MM.1S (cell line): ENCODE measurements at regions not wholly inside any gene's neighbourhood (a gene's known extent, or its start where the extent isn't known, plus 50 kb on each side); places are given as distances from the start of the nearest gene placed in this dataset.

Experiments
- DNase-seq: peaks from one replicate; pipeline ENCODE4 v3.0.0-alpha.2; 2015
- H2AFZ ChIP-seq: fragments of 300-600 bp; sonication (generic); 2 replicates; pipeline ENCODE4 v1.6.0; 2016; ENCODE audit warnings: antibody characterized with exemption, low read length
- H3F3A ChIP-seq: fragments of 300-600 bp; sonication (generic); 2 replicates; pipeline ENCODE4 v1.6.1; 2016; ENCODE audit warnings: mild to moderate bottlenecking, antibody characterized with exemption, low read length, moderate library complexity, mixed read lengths; ENCODE audit not compliant: insufficient read depth
- H3K27ac ChIP-seq: fragments of 300-600 bp; sonication (generic); 2 replicates; pipeline ENCODE4 v1.5.1; 2016; ENCODE audit warnings: mild to moderate bottlenecking, low read length
- H3K27me3 ChIP-seq: fragments of 300-600 bp; sonication (generic); replicated peaks from 2 replicates; pipeline ENCODE4 v1.6.0; 2016; ENCODE audit warnings: low read length; ENCODE audit not compliant: insufficient read depth
- H3K36me3 ChIP-seq: fragments of 300-600 bp; sonication (generic); replicated peaks from 2 replicates; pipeline ENCODE4 v1.6.1; 2016; ENCODE audit warnings: mild to moderate bottlenecking, low read length, mixed read lengths; ENCODE audit not compliant: insufficient read depth
- H3K4me1 ChIP-seq: fragments of 300-600 bp; sonication (generic); 2 replicates; pipeline ENCODE4 v1.6.1; 2016; ENCODE audit warnings: low read length, mixed read lengths
- H3K4me2 ChIP-seq: fragments of 300-600 bp; sonication (generic); 2 replicates; pipeline ENCODE4 v1.6.0; 2016; ENCODE audit warnings: low read depth, low read length
- H3K4me3 ChIP-seq: fragments of 300-600 bp; sonication (generic); 2 replicates; pipeline ENCODE4 v1.5.1; 2016; ENCODE audit warnings: low read length, mixed read lengths
- H3K79me2 ChIP-seq: fragments of 300-600 bp; sonication (generic); 2 replicates; pipeline ENCODE4 v1.6.1; 2016; ENCODE audit warnings: mixed run types, low read length, mixed read lengths
- H3K9ac ChIP-seq: fragments of 300-600 bp; sonication (generic); 2 replicates; pipeline ENCODE4 v1.6.1; 2016; ENCODE audit warnings: low read length, mixed read lengths
- H3K9me2 ChIP-seq: fragments of 300-600 bp; sonication (generic); replicated peaks from 2 replicates; pipeline ENCODE4 v1.6.1; 2016; ENCODE audit warnings: mild to moderate bottlenecking, low read length, mixed read lengths; ENCODE audit not compliant: insufficient read depth
- H3K9me3 ChIP-seq: fragments of 300-600 bp; sonication (generic); replicated peaks from 2 replicates; pipeline ENCODE4 v1.6.1; 2016; ENCODE audit warnings: mild to moderate bottlenecking, low read length, mixed read lengths; ENCODE audit not compliant: insufficient read depth
- H4K20me1 ChIP-seq: fragments of 300-600 bp; sonication (generic); 2 replicates; pipeline ENCODE4 v1.6.1; 2016; ENCODE audit warnings: mild to moderate bottlenecking, low read length, moderate library complexity, mixed read lengths; ENCODE audit not compliant: insufficient read depth
- CTCF ChIP-seq: fragments of 300-600 bp; sonication (generic); IDR thresholded peaks from 2 replicates; pipeline ENCODE4 v1.5.1; 2016; ENCODE audit warnings: antibody characterized with exemption, low read length, mixed read lengths
- EZH2 ChIP-seq: fragments of 300-600 bp; sonication (generic); optimal IDR thresholded peaks from 2 replicates; pipeline ENCODE3; 2017; ENCODE audit warnings: low read depth, mild to moderate bottlenecking, antibody characterized with exemption, low read length, mixed read lengths
- EZH2phosphoT487 ChIP-seq: fragments of 300-600 bp; sonication (generic); IDR thresholded peaks from 2 replicates; pipeline ENCODE4 v1.6.1; 2018; ENCODE audit warnings: antibody characterized with exemption, low read length

- Histone ChIP-seq H3F3A (no peaks in the 10 kb centered on the region), H4K20me1 (no peaks in the 10 kb centered on the region), H3K4me2 (no peak overlapping the region), H3K9me3 (no peaks in the 10 kb centered on the region), H3K36me3 (no peaks in the 10 kb centered on the region), H3K79me2 (no peaks in the 10 kb centered on the region), H3K9ac (no peak overlapping the region), H3K9me2 (no peaks in the 10 kb centered on the region), H2AFZ (no peak overlapping the region), H3K4me1 (no peaks in the 10 kb centered on the region), H3K4me3 (no peak overlapping the region), H3K27me3 (no peaks in the 10 kb centered on the region), H3K27ac (no peak overlapping the region)
- DNase-seq: no peak
- TF ChIP-seq CTCF (no peak), EZH2 (no peak), EZH2phosphoT487 (no peak)
Measured at GRCh38 chrX:46333550-46333949, 211.7 kb downstream of the ZNF674 start.

- Histone ChIP-seq H3K9me3 (no peaks in the 10 kb centered on the region), H3K4me3 (no peak overlapping the region), H3K4me1 (no peaks in the 10 kb centered on the region), H3K9ac (no peak overlapping the region), H3K27ac (no peak overlapping the region), H4K20me1 (no peaks in the 10 kb centered on the region), H3K9me2 (no peaks in the 10 kb centered on the region), H3K36me3 (no peaks in the 10 kb centered on the region), H3F3A (no peaks in the 10 kb centered on the region), H3K79me2 (no peaks in the 10 kb centered on the region), H3K27me3 (no peaks in the 10 kb centered on the region), H3K4me2 (no peak overlapping the region), H2AFZ (no peak overlapping the region)
- DNase-seq: no peak
- TF ChIP-seq EZH2phosphoT487 (no peak), EZH2 (no peak), CTCF (no peak)
Measured at GRCh38 chrX:46330981-46331380, 214.2 kb downstream of the ZNF674 start.

- H2AFZ ChIP-seq: no peak overlapping the region
- no peaks in the 10 kb centered on the region for H3K4me1 ChIP-seq
- H3F3A ChIP-seq: no peaks in the 10 kb centered on the region
- H3K36me3 ChIP-seq: no peaks in the 10 kb centered on the region
- TF ChIP-seq EZH2: no peak
- TF ChIP-seq CTCF: no peak
- no peak for TF ChIP-seq EZH2phosphoT487
- no peak overlapping the region for H3K27ac ChIP-seq
- no peak overlapping the region for H3K9ac ChIP-seq
- H3K4me3 ChIP-seq: no peak overlapping the region
- no peak overlapping the region for H3K4me2 ChIP-seq
- H3K9me2 ChIP-seq: no peaks in the 10 kb centered on the region
- H3K9me3 ChIP-seq: no peaks in the 10 kb centered on the region
- no peaks in the 10 kb centered on the region for H4K20me1 ChIP-seq
- no peak for DNase-seq
- no peaks in the 10 kb centered on the region for H3K79me2 ChIP-seq
- H3K27me3 ChIP-seq: no peaks in the 10 kb centered on the region
Measured at GRCh38 chrX:46330513-46330912, 214.7 kb downstream of the ZNF674 start.

GRCh38 chrX:46328133-46328532 lies 217.1 kb downstream of the ZNF674 start:
- no peaks in the 10 kb centered on the region for H3K9me2 ChIP-seq
- H3F3A ChIP-seq: no peaks in the 10 kb centered on the region
- TF ChIP-seq CTCF (no peak), EZH2 (no peak), EZH2phosphoT487 (no peak)
- no peak overlapping the region for H3K27ac ChIP-seq
- H3K4me2 ChIP-seq: no peak overlapping the region
- no peak overlapping the region for H2AFZ ChIP-seq
- H3K4me1 ChIP-seq: no peaks in the 10 kb centered on the region
- H3K27me3 ChIP-seq: no peaks in the 10 kb centered on the region
- H3K9me3 ChIP-seq: no peaks in the 10 kb centered on the region
- H4K20me1 ChIP-seq: no peaks in the 10 kb centered on the region
- no peak for DNase-seq
- H3K36me3 ChIP-seq: no peaks in the 10 kb centered on the region
- no peaks in the 10 kb centered on the region for H3K79me2 ChIP-seq
- no peak overlapping the region for H3K9ac ChIP-seq
- H3K4me3 ChIP-seq: no peak overlapping the region
